AG04449 (cell line): ENCODE measurements at regions not wholly inside any gene's neighbourhood (a gene's known extent, or its start where the extent isn't known, plus 50 kb on each side); places are given as distances from the start of the nearest gene placed in this dataset.
A peak's percentile ranks its signal among the peaks of the same experiment; 100 is the strongest.

Experiments
- CTCF ChIA-PET: fragments of 350-600 bp; formaldehyde crosslinking; extraction: SDS; loops from one replicate; lab custom pipeline; 2021; ENCODE audit warnings: antibody characterized with exemption; lab: Yijun Ruan, JAX
- POLR2A ChIA-PET: fragments of 400-600, 350-600 bp; formaldehyde crosslinking; extraction: SDS; loops from one replicate; lab custom pipeline; 2020; ENCODE audit warnings: antibody characterized with exemption, inconsistent platforms; lab: Yijun Ruan, JAX
- DNase-seq: peaks from one replicate; pipeline ENCODE4 v3.0.0-alpha.2; 2010; ENCODE audit warnings: low read depth, low spot score
- H3K4me3 ChIP-seq: 2 replicates; pipeline ENCODE4 v1.5.1; 2011; ENCODE audit warnings: low read depth, mild to moderate bottlenecking, control low read depth, low read length
- TF ChIP-seq, protein P1 (sequence below): IDR thresholded peaks from one replicate; pipeline ENCODE4 v1.5.1; 2011; ENCODE audit warnings: mild to moderate bottlenecking, moderate library complexity, low read length, control low read depth, inconsistent platforms; ENCODE audit not compliant: insufficient read depth; ENCODE audit errors: missing control alignments

DNA sequence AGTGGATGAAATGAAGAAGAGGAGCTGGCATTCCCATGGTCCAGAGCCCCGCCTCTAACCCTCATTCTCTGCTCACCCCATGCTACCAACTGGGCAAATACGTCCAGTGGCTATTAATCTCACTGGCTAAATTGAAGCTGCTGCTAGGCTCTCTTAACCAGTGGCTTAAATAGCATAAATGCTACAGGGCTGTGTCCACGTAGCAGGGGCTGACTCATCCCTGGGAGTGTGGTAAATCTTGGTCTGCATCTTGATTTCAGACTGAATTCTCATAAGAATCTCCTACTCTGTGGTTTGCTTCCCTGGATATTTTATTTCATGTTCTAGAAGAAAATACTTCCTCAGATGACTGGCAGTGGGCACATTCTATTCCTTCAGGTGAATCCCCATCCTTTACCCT, 193.1 kb upstream of the ARG1 start:
- TF ChIP-seq, protein P1, sequence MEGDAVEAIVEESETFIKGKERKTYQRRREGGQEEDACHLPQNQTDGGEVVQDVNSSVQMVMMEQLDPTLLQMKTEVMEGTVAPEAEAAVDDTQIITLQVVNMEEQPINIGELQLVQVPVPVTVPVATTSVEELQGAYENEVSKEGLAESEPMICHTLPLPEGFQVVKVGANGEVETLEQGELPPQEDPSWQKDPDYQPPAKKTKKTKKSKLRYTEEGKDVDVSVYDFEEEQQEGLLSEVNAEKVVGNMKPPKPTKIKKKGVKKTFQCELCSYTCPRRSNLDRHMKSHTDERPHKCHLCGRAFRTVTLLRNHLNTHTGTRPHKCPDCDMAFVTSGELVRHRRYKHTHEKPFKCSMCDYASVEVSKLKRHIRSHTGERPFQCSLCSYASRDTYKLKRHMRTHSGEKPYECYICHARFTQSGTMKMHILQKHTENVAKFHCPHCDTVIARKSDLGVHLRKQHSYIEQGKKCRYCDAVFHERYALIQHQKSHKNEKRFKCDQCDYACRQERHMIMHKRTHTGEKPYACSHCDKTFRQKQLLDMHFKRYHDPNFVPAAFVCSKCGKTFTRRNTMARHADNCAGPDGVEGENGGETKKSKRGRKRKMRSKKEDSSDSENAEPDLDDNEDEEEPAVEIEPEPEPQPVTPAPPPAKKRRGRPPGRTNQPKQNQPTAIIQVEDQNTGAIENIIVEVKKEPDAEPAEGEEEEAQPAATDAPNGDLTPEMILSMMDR = no peak
- no peak overlapping the region for H3K4me3 ChIP-seq
- DNase-seq = peak; percentile 45
- CTCF ChIA-PET = no interaction called here
- POLR2A ChIA-PET = no interaction called here

DNA sequence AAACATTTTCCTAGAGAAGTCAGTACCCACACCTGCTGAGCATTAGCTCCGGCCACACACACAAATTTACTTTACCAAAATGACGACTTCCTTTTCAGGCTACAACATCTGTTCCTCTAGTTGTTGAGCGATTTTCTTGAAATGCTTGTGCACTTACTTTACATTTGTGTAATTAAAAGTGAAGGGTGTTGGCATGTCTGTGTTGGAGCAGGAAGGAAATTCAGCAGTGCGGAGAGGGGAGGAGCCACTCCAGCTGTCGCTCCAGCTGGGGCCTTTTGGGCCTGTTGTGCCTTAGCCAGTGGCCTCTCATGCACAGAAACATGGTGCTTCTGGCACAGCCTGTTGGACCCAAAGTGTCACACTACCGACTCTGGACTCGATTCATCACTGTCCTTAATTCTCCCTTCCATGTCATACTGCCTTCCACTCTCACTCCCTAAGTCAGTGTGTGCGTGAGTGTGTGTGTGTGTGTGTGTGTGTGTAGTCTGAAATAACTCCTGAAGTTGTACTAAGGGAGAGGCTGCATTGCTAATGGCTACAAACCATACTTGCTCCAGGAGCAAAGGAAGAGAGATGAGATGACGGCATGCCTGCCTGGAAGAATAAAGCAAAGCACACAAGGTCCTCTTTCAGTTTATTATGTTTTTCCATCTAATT, 191.8 kb upstream of the ARG1 start:
- no peak overlapping the region for H3K4me3 ChIP-seq
- no peak for DNase-seq
- ChIA-PET POLR2A (no interaction called here), CTCF (no interaction called here)
- TF ChIP-seq, protein P1 = no peak

DNA sequence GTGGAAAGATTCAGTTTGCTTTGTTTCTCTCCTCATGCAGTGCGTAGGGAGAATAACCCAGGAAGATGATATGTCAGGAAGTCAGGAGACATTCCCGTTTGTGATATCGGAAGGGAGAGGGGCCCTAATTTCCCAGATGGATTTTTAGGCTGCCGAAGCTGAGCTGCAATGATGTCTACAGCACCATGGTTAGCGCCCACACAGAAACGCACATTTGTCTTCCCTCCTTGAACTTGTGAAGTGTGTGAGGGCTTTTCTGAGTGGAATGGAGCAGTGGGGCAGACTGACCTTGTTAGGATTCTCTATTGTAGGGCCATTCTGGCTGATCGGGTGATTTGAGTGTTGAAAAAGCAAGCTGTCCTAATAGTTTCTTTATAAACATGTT, 191.3 kb upstream of the ARG1 start:
- ChIA-PET POLR2A (no interaction called here), CTCF (no interaction called here)
- TF ChIP-seq, protein P1 = no peak
- DNase-seq = no peak
- no peak overlapping the region for H3K4me3 ChIP-seq

DNA sequence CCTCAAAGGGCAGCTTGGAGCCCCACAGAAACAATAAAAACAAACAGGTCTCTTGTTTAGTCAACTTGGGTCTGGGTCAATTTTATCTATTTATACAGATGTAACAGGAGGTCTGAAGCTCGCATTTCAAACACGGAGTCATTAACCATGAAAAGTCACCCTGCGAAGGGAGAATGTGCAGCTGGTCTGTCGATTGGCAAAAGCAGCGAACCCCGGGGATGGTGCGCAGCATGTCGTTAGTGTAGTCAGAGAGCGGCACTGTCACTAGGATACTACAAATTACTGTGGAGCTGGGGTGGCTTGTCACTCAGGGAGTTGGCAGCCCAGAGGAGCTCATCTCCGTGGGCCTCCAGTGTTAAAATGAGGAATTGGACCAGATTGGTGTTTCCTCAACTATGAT, 190.4 kb upstream of the ARG1 start:
- CTCF ChIA-PET = no interaction called here
- TF ChIP-seq, protein P1 = no peak
- no peak for DNase-seq
- no peak overlapping the region for H3K4me3 ChIP-seq
- POLR2A ChIA-PET = no interaction called here

DNA sequence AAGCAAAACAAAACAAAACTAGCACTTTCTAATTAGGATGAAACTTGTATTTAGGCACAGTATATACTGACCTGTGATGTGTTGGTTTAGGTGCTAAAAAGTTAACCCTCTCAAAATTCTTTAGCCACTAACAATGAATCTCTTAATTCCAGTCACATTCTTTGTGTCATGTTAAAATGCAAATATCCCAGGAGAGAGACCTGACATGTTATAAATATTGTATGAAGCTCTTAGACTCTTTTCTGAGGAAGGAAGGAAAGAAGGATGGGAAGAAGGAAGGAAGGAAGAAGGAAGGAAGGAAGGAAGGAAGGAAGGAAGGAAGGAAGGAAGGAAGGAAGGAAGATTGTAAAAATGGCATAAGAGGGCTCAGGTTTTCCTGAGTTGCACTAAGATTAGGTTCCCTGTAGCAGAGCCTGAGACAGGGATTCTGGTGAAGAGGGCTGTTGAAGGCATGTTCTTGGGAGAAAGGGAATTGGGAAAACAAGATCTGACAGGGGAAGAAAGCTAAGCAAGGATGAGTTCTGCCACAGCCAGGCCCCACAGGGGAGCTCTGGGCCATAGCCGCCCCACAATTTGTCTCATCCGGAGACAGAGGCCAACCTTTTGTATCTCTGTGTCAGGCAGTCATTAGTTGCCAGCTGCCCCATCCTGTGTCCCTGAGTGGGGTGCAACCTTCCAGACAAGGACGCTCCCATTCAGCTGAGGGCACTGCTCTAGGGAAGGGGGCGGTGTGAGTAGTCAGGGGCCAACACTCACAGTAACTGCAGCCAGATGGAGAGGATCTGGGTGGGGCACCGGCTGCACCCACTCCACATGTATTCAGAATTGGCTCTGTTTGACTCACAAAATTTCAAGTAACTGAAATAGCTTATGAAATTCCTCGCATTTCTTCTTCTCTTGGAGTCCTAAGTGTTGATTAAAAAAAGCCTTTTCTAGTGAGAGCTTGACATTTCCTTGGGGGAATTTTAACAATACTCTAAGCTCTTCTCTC, 189.3 kb upstream of the ARG1 start:
- ChIA-PET POLR2A (no interaction called here), CTCF (no interaction called here)
- H3K4me3 ChIP-seq = no peak overlapping the region
- TF ChIP-seq, protein P1 = no peak
- DNase-seq = no peak
